Stimulated activated memory B cell treated with anti-CD40 and anti-IgM and Interleukin-4, amounts not matched to agents 10 μg/mL and 1 μg/mL and 100 μg/mL, for 72 hours (primary cell): ENCODE measurements at regions not wholly inside any gene's neighbourhood (a gene's known extent, or its start where the extent isn't known, plus 50 kb on each side); places are given as distances from the start of the nearest gene placed in this dataset.

Source experiments
- ATAC-seq: fragments of 150-1000 bp; cut with Tn5 transposase; 2 replicates; pipeline ENCODE4 v1.10.0; 2021
- H3K27ac Mint-ChIP-seq: one replicate; pipeline ENCODE4 v1.8.0; 2022; ENCODE audit warnings: mild to moderate bottlenecking, mixed read lengths
- H3K27me3 Mint-ChIP-seq: one replicate; pipeline ENCODE4 v1.8.0; 2022; ENCODE audit warnings: mixed read lengths
- H3K36me3 Mint-ChIP-seq: one replicate; pipeline ENCODE4 v1.8.0; 2022; ENCODE audit warnings: mixed read lengths
- H3K4me1 Mint-ChIP-seq: one replicate; pipeline ENCODE4 v1.8.0; 2022; ENCODE audit warnings: mixed read lengths
- H3K4me3 Mint-ChIP-seq: one replicate; pipeline ENCODE4 v1.8.0; 2022; ENCODE audit warnings: mild to moderate bottlenecking, moderate library complexity, mixed read lengths
- H3K9me3 Mint-ChIP-seq: one replicate; pipeline ENCODE4 v1.8.0; 2022; ENCODE audit warnings: mixed read lengths

- Mint-ChIP-seq H3K9me3 (peaks cover 12% of the 10 kb centered on the region), H3K36me3 (no peaks in the 10 kb centered on the region), H3K27ac (no peak overlapping the region), H3K27me3 (peaks cover 34% of the 10 kb centered on the region), H3K4me3 (no peak overlapping the region), H3K4me1 (peaks cover 7% of the 10 kb centered on the region)
- ATAC-seq, result no peak
These were observed 187.7 kb downstream of the MAF start for GRCh38 chr16:79412783-79413225.

GRCh38 chr16:79411805-79412204 lies 188.7 kb downstream of the MAF start:
- peaks cover 7% of the 10 kb centered on the region for H3K4me1 Mint-ChIP-seq
- no peaks in the 10 kb centered on the region for H3K36me3 Mint-ChIP-seq
- H3K4me3 Mint-ChIP-seq, result no peak overlapping the region
- H3K27ac Mint-ChIP-seq, result no peak overlapping the region
- peaks cover 32% of the 10 kb centered on the region for H3K27me3 Mint-ChIP-seq
- peaks cover 15% of the 10 kb centered on the region for H3K9me3 Mint-ChIP-seq
- no peak for ATAC-seq

- no peak overlapping the region for H3K4me3 Mint-ChIP-seq
- no peak for ATAC-seq
- no peak overlapping the region for H3K27ac Mint-ChIP-seq
- peaks cover 5% of the 10 kb centered on the region for H3K4me1 Mint-ChIP-seq
- no peaks in the 10 kb centered on the region for H3K36me3 Mint-ChIP-seq
- H3K9me3 Mint-ChIP-seq, result peaks cover 15% of the 10 kb centered on the region
- peaks cover 28% of the 10 kb centered on the region for H3K27me3 Mint-ChIP-seq
These were observed 189.2 kb downstream of the MAF start for GRCh38 chr16:79411357-79411756.

GRCh38 chr16:79409978-79410377 lies 190.6 kb downstream of the MAF start:
- Mint-ChIP-seq H3K9me3 (peaks cover 19% of the 10 kb centered on the region), H3K4me3 (no peak overlapping the region), H3K27me3 (peaks cover 14% of the 10 kb centered on the region), H3K27ac (no peak overlapping the region), H3K4me1 (no peaks in the 10 kb centered on the region), H3K36me3 (no peaks in the 10 kb centered on the region)
- ATAC-seq, result no peak

DNA sequence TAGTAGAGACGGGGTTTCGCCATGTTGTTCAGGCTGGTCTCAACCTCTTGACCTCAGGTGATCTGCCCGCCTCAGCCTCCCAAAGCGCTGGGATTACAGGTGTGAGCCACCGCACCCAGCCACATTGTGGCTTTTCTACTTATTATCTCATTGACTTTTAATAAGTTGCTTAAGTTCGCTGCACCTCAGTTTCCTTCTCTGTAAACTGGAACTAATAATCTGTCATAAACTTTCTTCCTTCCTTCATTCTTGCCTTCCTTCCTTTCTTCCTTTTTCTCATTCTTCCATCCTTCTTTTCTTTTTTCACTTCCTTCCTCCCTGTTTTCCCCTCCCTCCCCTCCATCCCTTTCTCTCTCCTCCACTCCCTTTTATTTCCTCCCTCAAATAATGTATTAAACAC lies 192.2 kb downstream of the MAF start:
- Mint-ChIP-seq H3K27me3 (peaks cover 10% of the 10 kb centered on the region), H3K4me3 (no peak overlapping the region), H3K9me3 (peaks cover 19% of the 10 kb centered on the region), H3K27ac (no peak overlapping the region), H3K36me3 (no peaks in the 10 kb centered on the region), H3K4me1 (no peaks in the 10 kb centered on the region)
- ATAC-seq, result no peak

GRCh38 chr16:79407461-79408135 lies 192.9 kb downstream of the MAF start:
- Mint-ChIP-seq H3K27ac (no peak overlapping the region), H3K4me3 (no peak overlapping the region), H3K36me3 (no peaks in the 10 kb centered on the region), H3K27me3 (peaks cover 10% of the 10 kb centered on the region), H3K9me3 (peaks cover 19% of the 10 kb centered on the region), H3K4me1 (no peaks in the 10 kb centered on the region)
- no peak for ATAC-seq

GRCh38 chr16:79407005-79407404 lies 193.5 kb downstream of the MAF start:
- peaks cover 10% of the 10 kb centered on the region for H3K27me3 Mint-ChIP-seq
- no peaks in the 10 kb centered on the region for H3K36me3 Mint-ChIP-seq
- no peak overlapping the region for H3K27ac Mint-ChIP-seq

DNA sequence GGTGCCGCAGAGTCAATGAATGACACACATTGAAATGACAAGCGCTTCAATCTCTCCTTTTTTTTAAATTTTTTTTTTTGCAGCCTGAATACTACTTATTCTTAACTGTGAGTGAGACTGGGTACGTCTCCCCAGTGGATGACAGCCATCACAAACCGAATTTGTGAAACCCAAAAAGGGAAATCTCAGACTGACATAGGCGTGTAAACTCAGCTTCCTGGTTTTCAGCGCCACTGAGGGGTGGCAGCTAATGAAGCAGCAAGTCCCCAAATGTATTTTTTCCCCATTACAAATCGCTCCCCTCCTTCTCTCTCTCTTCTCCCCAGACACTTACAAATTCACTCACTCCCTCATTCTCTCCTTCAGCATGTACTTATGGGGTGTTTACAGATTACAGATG lies 196.0 kb downstream of the MAF start:
- Mint-ChIP-seq H3K27ac (no peak overlapping the region), H3K27me3 (peaks cover 10% of the 10 kb centered on the region), H3K9me3 (peaks cover 10% of the 10 kb centered on the region), H3K4me1 (no peaks in the 10 kb centered on the region), H3K36me3 (no peaks in the 10 kb centered on the region), H3K4me3 (no peak overlapping the region)
- no peak for ATAC-seq

More at GRCh38 chr16:79407005-79407404, 193.5 kb downstream of the MAF start:
- no peak for ATAC-seq
- Mint-ChIP-seq H3K9me3 (peaks cover 19% of the 10 kb centered on the region), H3K4me1 (no peaks in the 10 kb centered on the region), H3K4me3 (no peak overlapping the region)

GRCh38 chr16:79403534-79403933 lies 197.0 kb downstream of the MAF start:
- Mint-ChIP-seq H3K4me3 (no peak overlapping the region), H3K9me3 (peaks cover 9% of the 10 kb centered on the region), H3K36me3 (no peaks in the 10 kb centered on the region), H3K27ac (no peak overlapping the region), H3K27me3 (peaks cover 16% of the 10 kb centered on the region), H3K4me1 (no peaks in the 10 kb centered on the region)
- ATAC-seq, result no peak

- Mint-ChIP-seq H3K9me3 (peaks cover 7% of the 10 kb centered on the region), H3K4me3 (no peak overlapping the region), H3K27me3 (peaks cover 16% of the 10 kb centered on the region), H3K36me3 (no peaks in the 10 kb centered on the region), H3K27ac (no peak overlapping the region), H3K4me1 (no peaks in the 10 kb centered on the region)
- ATAC-seq, result no peak
These were observed 197.6 kb downstream of the MAF start for GRCh38 chr16:79402920-79403319.

GRCh38 chr16:79402356-79402755 lies 198.2 kb downstream of the MAF start:
- peaks cover 10% of the 10 kb centered on the region for H3K27me3 Mint-ChIP-seq
- no peaks in the 10 kb centered on the region for H3K4me1 Mint-ChIP-seq
- peaks cover 5% of the 10 kb centered on the region for H3K9me3 Mint-ChIP-seq
- no peak overlapping the region for H3K4me3 Mint-ChIP-seq
- ATAC-seq, result no peak
- H3K27ac Mint-ChIP-seq, result no peak overlapping the region
- H3K36me3 Mint-ChIP-seq, result no peaks in the 10 kb centered on the region

- Mint-ChIP-seq H3K9me3 (peaks cover 4% of the 10 kb centered on the region), H3K4me3 (no peak overlapping the region), H3K27me3 (peaks cover 6% of the 10 kb centered on the region), H3K27ac (no peak overlapping the region), H3K4me1 (no peaks in the 10 kb centered on the region), H3K36me3 (no peaks in the 10 kb centered on the region)
- ATAC-seq, result no peak
These were observed 198.8 kb downstream of the MAF start for GRCh38 chr16:79401782-79402181.

- Mint-ChIP-seq H3K27me3 (peaks cover 6% of the 10 kb centered on the region), H3K4me3 (no peak overlapping the region), H3K4me1 (no peaks in the 10 kb centered on the region), H3K27ac (no peak overlapping the region), H3K9me3 (peaks cover 4% of the 10 kb centered on the region), H3K36me3 (no peaks in the 10 kb centered on the region)
- no peak for ATAC-seq
These were observed 199.4 kb downstream of the MAF start for GRCh38 chr16:79401157-79401556.

GRCh38 chr16:79400462-79401149 lies 199.9 kb downstream of the MAF start:
- no peak overlapping the region for H3K4me3 Mint-ChIP-seq
- ATAC-seq, result no peak
- H3K36me3 Mint-ChIP-seq, result no peaks in the 10 kb centered on the region
- H3K4me1 Mint-ChIP-seq, result no peaks in the 10 kb centered on the region
- no peaks in the 10 kb centered on the region for H3K9me3 Mint-ChIP-seq
- peaks cover 6% of the 10 kb centered on the region for H3K27me3 Mint-ChIP-seq
- H3K27ac Mint-ChIP-seq, result no peak overlapping the region

- no peaks in the 10 kb centered on the region for H3K4me1 Mint-ChIP-seq
These were observed 204.9 kb downstream of the MAF start for GRCh38 chr16:79395591-79395990.

GRCh38 chr16:79394206-79394605 lies 206.3 kb downstream of the MAF start:
- no peak for ATAC-seq
- no peaks in the 10 kb centered on the region for H3K9me3 Mint-ChIP-seq
- no peaks in the 10 kb centered on the region for H3K4me1 Mint-ChIP-seq
- H3K36me3 Mint-ChIP-seq, result no peaks in the 10 kb centered on the region
- H3K4me3 Mint-ChIP-seq, result no peak overlapping the region
- H3K27ac Mint-ChIP-seq, result no peak overlapping the region
- peaks cover 20% of the 10 kb centered on the region for H3K27me3 Mint-ChIP-seq

More at GRCh38 chr16:79395591-79395990, 204.9 kb downstream of the MAF start:
- ATAC-seq, result no peak
- Mint-ChIP-seq H3K27me3 (peaks cover 23% of the 10 kb centered on the region), H3K9me3 (no peaks in the 10 kb centered on the region), H3K27ac (no peak overlapping the region), H3K4me3 (no peak overlapping the region), H3K36me3 (no peaks in the 10 kb centered on the region)
